Nephron progenitor cell (in vitro differentiated cells): ENCODE measurements at regions not wholly inside any gene's neighbourhood (a gene's known extent, or its start where the extent isn't known, plus 50 kb on each side); places are given as distances from the start of the nearest gene placed in this dataset.
"Not testable (repeated sequence)": the region's sequence is repeated elsewhere in the genome, so short reads cannot be mapped to it uniquely, and the experiment has no call there.

Experiments used
- DNase-seq: peaks from one replicate; pipeline ENCODE4 v3.0.0; 2021
- H3K27ac Mint-ChIP-seq: 2 replicates; pipeline ENCODE4 v1.8.0; 2021; ENCODE audit warnings: mild to moderate bottlenecking, moderate library complexity, mixed read lengths
- H3K27me3 Mint-ChIP-seq: 2 replicates; pipeline ENCODE4 v1.8.0; 2021; ENCODE audit warnings: mild to moderate bottlenecking, low read depth, mixed read lengths; ENCODE audit not compliant: poor library complexity
- H3K36me3 Mint-ChIP-seq: 2 replicates; pipeline ENCODE4 v1.8.0; 2021; ENCODE audit warnings: low read depth, mixed read lengths
- H3K4me1 Mint-ChIP-seq: 2 replicates; pipeline ENCODE4 v1.8.0; 2021; ENCODE audit warnings: mixed read lengths
- H3K4me3 Mint-ChIP-seq: 2 replicates; pipeline ENCODE4 v1.8.0; 2021; ENCODE audit warnings: mild to moderate bottlenecking, moderate library complexity, mixed read lengths
- H3K9me3 Mint-ChIP-seq: 2 replicates; pipeline ENCODE4 v1.8.0; 2021; ENCODE audit warnings: mild to moderate bottlenecking, moderate library complexity, mixed read lengths
- TF ChIP-seq, protein P1 (sequence below): fragments of 200-600 bp; sonication (generic); IDR thresholded peaks from 2 replicates; pipeline ENCODE4 v1.5.0; 2021; ENCODE audit warnings: antibody characterized with exemption

DNA sequence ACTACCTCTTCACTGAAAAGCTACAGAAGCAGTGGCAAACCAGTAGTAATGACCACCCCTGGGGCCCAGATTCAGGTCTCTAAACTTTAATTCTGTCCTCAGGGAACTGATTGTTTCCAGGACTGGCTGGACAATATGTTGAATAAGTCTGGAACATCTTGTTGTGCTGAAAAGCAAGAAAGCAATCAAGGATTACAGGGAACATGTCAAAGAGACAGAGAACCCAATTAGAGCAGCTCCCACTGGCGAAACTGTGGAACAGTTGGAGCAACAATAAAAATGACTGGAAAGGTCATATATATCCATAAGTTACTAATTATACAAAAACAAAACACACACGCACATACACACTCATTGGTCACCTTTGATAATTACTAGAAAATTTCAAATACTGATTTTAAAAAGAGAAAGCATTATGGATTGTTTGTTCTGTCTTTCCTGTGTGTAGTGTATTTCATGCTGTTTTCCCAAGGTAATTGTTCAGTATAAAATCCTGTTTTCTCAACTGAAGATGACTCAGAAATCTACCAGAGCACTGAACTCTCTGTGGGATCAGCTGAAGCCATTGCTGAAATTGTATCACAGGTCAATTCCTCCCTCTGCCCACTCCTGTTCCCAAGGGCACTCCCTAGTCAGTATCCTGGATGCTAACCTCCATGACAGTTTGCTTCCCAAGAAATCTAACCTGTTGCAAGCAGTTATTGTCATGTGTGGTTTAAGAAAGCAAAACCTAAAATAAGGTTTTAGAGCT, 83.6 kb upstream of the RGS1 start:
- H3K27ac Mint-ChIP-seq: no peak overlapping the region
- peaks cover 5% of the 10 kb centered on the region for H3K9me3 Mint-ChIP-seq
- no peak for DNase-seq
- H3K36me3 Mint-ChIP-seq: no peaks in the 10 kb centered on the region
- H3K4me3 Mint-ChIP-seq: no peak overlapping the region
- H3K27me3 Mint-ChIP-seq: no peaks in the 10 kb centered on the region
- peaks cover 42% of the 10 kb centered on the region for H3K4me1 Mint-ChIP-seq
- TF ChIP-seq, protein P1, sequence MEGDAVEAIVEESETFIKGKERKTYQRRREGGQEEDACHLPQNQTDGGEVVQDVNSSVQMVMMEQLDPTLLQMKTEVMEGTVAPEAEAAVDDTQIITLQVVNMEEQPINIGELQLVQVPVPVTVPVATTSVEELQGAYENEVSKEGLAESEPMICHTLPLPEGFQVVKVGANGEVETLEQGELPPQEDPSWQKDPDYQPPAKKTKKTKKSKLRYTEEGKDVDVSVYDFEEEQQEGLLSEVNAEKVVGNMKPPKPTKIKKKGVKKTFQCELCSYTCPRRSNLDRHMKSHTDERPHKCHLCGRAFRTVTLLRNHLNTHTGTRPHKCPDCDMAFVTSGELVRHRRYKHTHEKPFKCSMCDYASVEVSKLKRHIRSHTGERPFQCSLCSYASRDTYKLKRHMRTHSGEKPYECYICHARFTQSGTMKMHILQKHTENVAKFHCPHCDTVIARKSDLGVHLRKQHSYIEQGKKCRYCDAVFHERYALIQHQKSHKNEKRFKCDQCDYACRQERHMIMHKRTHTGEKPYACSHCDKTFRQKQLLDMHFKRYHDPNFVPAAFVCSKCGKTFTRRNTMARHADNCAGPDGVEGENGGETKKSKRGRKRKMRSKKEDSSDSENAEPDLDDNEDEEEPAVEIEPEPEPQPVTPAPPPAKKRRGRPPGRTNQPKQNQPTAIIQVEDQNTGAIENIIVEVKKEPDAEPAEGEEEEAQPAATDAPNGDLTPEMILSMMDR: no peak

DNA sequence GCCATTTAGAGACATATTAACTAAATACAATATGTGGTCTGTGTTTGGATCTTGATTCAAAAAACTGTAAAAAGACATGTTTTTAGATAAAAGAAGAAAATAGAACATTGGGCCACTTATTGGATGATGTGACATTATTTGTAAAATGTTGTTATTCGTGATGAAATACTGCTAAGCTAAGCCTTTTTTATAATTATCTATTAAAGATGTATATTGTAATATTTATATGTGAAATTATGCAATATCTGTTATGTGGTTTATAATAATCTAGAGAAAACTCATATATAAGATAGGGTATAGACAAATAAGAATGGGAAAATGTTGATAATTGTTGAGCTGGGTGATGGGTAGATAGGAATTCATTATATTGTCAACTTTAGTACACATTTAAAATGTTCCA, 82.0 kb upstream of the RGS1 start:
- peaks cover 39% of the 10 kb centered on the region for H3K4me1 Mint-ChIP-seq
- peaks cover 4% of the 10 kb centered on the region for H3K36me3 Mint-ChIP-seq
- no peak overlapping the region for H3K27ac Mint-ChIP-seq

DNA sequence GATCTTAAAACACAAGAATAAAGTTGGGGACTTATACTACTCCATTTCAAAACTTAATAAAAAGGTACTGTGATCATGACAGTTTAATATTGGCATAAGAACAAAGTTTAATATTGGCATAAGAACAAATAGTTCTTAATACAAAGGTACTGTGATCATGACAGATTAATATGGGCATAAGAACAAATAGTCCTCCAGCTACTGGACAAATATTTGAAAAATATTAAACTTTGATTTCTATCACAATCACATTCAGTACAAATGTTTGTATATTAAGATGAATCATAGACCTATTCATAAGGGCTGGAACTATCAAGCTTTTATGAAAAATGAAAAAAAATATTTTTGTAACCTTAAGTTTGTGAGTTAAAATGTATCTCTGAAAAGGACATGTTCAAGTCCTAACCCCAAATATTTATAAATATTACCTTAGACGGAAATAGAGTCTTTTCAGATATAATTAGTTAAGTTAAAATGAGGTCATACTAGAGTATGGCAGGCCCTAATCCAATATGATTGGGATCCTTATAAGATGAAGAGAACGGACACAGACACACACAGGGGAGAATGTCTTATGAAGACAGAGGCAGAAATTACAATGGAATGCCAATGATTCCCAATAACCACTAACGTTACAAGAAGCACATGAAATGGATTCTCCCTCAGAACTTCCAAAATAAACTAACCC, 79.1 kb upstream of the RGS1 start:
- H3K9me3 Mint-ChIP-seq: peaks cover 24% of the 10 kb centered on the region
- H3K36me3 Mint-ChIP-seq: peaks cover 12% of the 10 kb centered on the region
- no peaks in the 10 kb centered on the region for H3K27me3 Mint-ChIP-seq
- no peak for DNase-seq
- H3K4me1 Mint-ChIP-seq: peaks cover 15% of the 10 kb centered on the region
- TF ChIP-seq, protein P1: no peak
- H3K4me3 Mint-ChIP-seq: no peak overlapping the region
- H3K27ac Mint-ChIP-seq: no peak overlapping the region

More for the DNA sequence above, 82.0 kb upstream of the RGS1 start:
- TF ChIP-seq, protein P1: no peak
- H3K27me3 Mint-ChIP-seq: no peaks in the 10 kb centered on the region
- peaks cover 11% of the 10 kb centered on the region for H3K9me3 Mint-ChIP-seq
- DNase-seq: no peak
- H3K4me3 Mint-ChIP-seq: no peak overlapping the region

DNA sequence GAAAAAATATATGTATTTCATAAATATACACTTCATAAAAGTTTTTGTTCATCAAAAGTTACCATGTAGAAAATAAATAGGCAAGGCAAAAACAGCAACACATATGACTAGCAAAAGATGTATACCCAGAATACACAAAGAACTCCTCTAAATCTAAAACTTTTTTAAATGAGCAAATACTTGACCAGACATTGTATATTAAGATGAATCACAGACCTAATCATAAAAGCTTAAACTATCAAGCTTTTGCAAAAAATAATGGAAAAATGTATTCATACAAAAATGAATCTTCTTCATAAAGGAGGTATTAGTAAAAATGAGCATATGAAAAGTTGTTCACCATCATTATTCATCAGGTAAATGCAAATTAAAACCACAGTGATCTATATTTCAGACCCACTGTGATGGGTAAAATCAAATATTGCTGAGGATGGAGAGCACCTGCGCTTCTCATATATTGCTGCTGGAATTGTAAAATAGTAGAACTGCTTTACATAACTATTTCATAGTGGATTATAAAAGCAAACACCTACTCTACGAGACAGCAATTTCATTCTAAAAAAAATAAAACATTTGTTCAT, 78.3 kb upstream of the RGS1 start:
- TF ChIP-seq, protein P1: no peak
- H3K4me1 Mint-ChIP-seq: peaks cover 10% of the 10 kb centered on the region
- no peak overlapping the region for H3K27ac Mint-ChIP-seq
- H3K4me3 Mint-ChIP-seq: no peak overlapping the region
- H3K9me3 Mint-ChIP-seq: peaks cover 27% of the 10 kb centered on the region
- H3K27me3 Mint-ChIP-seq: no peaks in the 10 kb centered on the region
- no peak for DNase-seq
- peaks cover 12% of the 10 kb centered on the region for H3K36me3 Mint-ChIP-seq

DNA sequence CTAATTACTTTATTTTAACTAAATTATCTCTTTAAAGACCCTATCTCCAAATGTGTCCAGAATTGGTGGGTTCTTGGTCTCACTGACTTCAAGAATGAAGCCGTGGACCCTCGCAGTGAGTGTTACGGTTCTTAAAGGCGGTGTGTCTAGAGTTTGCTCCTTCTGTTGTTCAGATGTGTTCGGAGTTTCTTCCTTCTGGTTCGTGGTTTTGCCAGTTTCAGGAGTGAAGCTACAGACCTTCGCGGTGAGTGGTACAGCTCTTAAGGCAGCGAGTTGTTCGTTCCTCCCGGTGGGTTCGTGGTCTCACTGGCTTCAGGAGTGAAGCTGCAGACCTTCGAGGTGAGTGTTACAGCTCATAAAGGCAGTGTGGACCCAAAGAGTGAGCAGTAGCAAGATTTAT, 77.5 kb upstream of the RGS1 start:
- not testable (repeated sequence) for DNase-seq, H3K27ac Mint-ChIP-seq, H3K4me1 Mint-ChIP-seq, H3K4me3 Mint-ChIP-seq, H3K27me3 Mint-ChIP-seq
- Mint-ChIP-seq H3K9me3 (peaks cover 27% of the 10 kb centered on the region), H3K36me3 (peaks cover 12% of the 10 kb centered on the region)

DNA sequence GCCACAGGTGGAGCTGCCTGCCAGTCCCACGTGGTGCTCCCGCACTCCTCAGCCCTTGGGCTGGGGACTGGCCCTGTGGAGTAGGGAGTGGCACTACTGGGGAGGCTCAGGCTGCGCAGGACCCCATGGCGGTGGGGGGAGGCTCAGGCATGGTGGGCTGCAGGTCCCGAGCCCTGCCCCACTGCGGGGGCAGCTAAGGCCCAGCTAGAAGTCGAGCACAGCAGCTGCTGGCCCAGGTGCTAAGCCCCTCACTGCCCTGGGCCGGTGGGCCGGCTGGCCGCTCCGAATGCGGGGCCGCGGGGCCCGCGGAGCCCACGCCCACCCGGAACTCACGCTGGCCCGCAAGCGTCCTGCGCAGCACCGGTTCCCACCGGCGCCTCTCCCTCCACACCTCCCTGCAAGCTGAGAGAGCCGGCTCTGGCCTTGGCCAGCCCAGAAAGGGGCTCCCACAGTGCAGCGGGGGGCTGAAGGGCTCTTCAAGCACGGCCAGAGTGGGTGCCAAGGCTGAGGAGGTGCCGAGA, 76.5 kb upstream of the RGS1 start:
- H3K27me3 Mint-ChIP-seq, H3K4me3 Mint-ChIP-seq, DNase-seq, H3K4me1 Mint-ChIP-seq, H3K27ac Mint-ChIP-seq: not testable (repeated sequence)
- peaks cover 12% of the 10 kb centered on the region for H3K36me3 Mint-ChIP-seq
- H3K9me3 Mint-ChIP-seq: peaks cover 26% of the 10 kb centered on the region

DNA sequence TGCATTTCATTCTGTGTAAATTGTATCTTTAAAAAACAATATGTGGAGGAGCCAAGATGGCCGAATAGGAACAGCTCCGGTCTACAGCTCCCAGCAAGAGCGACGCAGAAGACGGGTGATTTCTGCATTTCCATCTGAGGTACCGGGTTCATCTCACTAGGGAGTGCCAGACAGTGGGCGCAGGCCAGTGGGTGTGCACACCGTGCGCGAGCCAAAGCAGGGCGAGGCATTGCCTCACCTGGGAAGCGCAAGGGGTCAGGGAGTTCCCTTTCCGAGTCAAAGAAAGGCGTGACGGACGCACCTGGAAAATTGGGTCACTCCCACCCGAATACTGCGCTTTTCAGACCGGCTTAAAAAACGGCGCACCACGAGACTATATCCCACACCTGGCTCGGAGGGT, 75.0 kb upstream of the RGS1 start:
- not testable (repeated sequence) for H3K4me3 Mint-ChIP-seq, H3K4me1 Mint-ChIP-seq, H3K27me3 Mint-ChIP-seq, H3K27ac Mint-ChIP-seq, DNase-seq
- peaks cover 22% of the 10 kb centered on the region for H3K9me3 Mint-ChIP-seq
- peaks cover 12% of the 10 kb centered on the region for H3K36me3 Mint-ChIP-seq
